ENCODE measurements at regions not wholly inside any gene's neighbourhood (a gene's known extent, or its start where the extent isn't known, plus 50 kb on each side); places are given as distances from the start of the nearest gene placed in this dataset.

- intact Hi-C loops (cut with DNase I): no loop called here
- TF ChIP-seq CTCF (IDR thresholded peaks at IDR 0.05): no peak
- Histone ChIP-seq H3K36me3 (no peaks in the 10 kb centered on the region), H3K27me3 (peaks cover 0 to 10% (median 0%) of the 10 kb centered on the region in 7 donors), H3K4me3 (no peak overlapping the region), H3K4me1 (peaks cover 0 to 4% (median 0%) of the 10 kb centered on the region in 9 donors), H3K9me3 (peaks cover 0 to 2% (median 0%) of the 10 kb centered on the region in 11 donors), H3K27ac (no peak overlapping the region)
- DNase-seq (no peak), ATAC-seq (no peak)
Measured at GRCh38 chr6:87902383-87902782, 145.3 kb upstream of the SPACA1 start.

- H3K4me1 ChIP-seq: peaks cover 0 to 4% (median 0%) of the 10 kb centered on the region in 9 donors
- 87 to 88% methylated on average over 1 of the region's 1 CpG for WGBS, 2 donors
- intact Hi-C loops (cut with DNase I): no loop called here
- no peaks in the 10 kb centered on the region for H3K36me3 ChIP-seq
- no peak for ATAC-seq
- TF ChIP-seq CTCF (IDR thresholded peaks at IDR 0.05): no peak
- H3K4me3 ChIP-seq: no peak overlapping the region
- DNase-seq: no peak
- no peak overlapping the region for H3K27ac ChIP-seq
- H3K9me3 ChIP-seq: no peaks in the 10 kb centered on the region
- H3K27me3 ChIP-seq: peaks cover 0 to 5% (median 0%) of the 10 kb centered on the region in 7 donors
Measured at GRCh38 chr6:87901613-87902012, 146.0 kb upstream of the SPACA1 start.

GRCh38 chr6:87900160-87900698 is 147.4 kb upstream of the SPACA1 start:
- Histone ChIP-seq H3K9me3 (no peaks in the 10 kb centered on the region), H3K27me3 (no peaks in the 10 kb centered on the region), H3K27ac (no peak overlapping the region), H3K36me3 (no peaks in the 10 kb centered on the region), H3K4me3 (no peak overlapping the region), H3K4me1 (peaks cover 0 to 4% (median 0%) of the 10 kb centered on the region in 9 donors)
- WGBS, 2 donors: 85 to 86% methylated on average over 6 of the region's 6 CpGs
- no peak for ATAC-seq
- no peak for TF ChIP-seq CTCF (IDR thresholded peaks at IDR 0.05)
- intact Hi-C loops (cut with DNase I): no loop called here
- DNase-seq: no peak

- intact Hi-C loops (cut with DNase I): no loop called here
- WGBS, 2 donors: 86 to 94% methylated on average over 5 of the region's 5 CpGs
- no peak for ATAC-seq
Measured at GRCh38 chr6:87899499-87900147, 148.0 kb upstream of the SPACA1 start.

More at GRCh38 chr6:87899499-87900147, 148.0 kb upstream of the SPACA1 start:
- H3K36me3 ChIP-seq: no peaks in the 10 kb centered on the region
- no peaks in the 10 kb centered on the region for H3K27me3 ChIP-seq
- no peak overlapping the region for H3K4me3 ChIP-seq
- no peak overlapping the region for H3K27ac ChIP-seq
- no peaks in the 10 kb centered on the region for H3K9me3 ChIP-seq
- no peak for DNase-seq
- H3K4me1 ChIP-seq: peaks cover 0 to 4% (median 0%) of the 10 kb centered on the region in 9 donors
- no peak for TF ChIP-seq CTCF (IDR thresholded peaks at IDR 0.05)

Measured in heart right ventricle (tissue), 16 donors.